Fibroblast of the aortic adventitia (primary cell): ENCODE measurements at regions not wholly inside any gene's neighbourhood (a gene's known extent, or its start where the extent isn't known, plus 50 kb on each side); places are given as distances from the start of the nearest gene placed in this dataset.

Experiments used
- DNase-seq: peaks from one replicate; pipeline ENCODE4 v3.0.0-alpha.2; 2010; ENCODE audit warnings: low read depth
- H3K4me3 ChIP-seq: 2 replicates; pipeline ENCODE4 v1.5.1; 2011; ENCODE audit warnings: low read depth, mild to moderate bottlenecking, control low read depth, low read length, moderate library complexity
- CTCF ChIP-seq: IDR thresholded peaks from 2 replicates; pipeline ENCODE4 v1.5.1; 2011; ENCODE audit warnings: mild to moderate bottlenecking, low read length, control low read depth, inconsistent platforms; ENCODE audit not compliant: insufficient read depth

- H3K4me3 ChIP-seq, result no peak overlapping the region
- no peak for DNase-seq
- no peak for TF ChIP-seq CTCF
Measured at GRCh38 chr3:117130222-117130621, 420.6 kb downstream of the TUSC7 start.

GRCh38 chr3:117131259-117131658, 421.7 kb downstream of the TUSC7 start:
- H3K4me3 ChIP-seq, result no peak overlapping the region
- no peak for DNase-seq
- TF ChIP-seq CTCF, result no peak

GRCh38 chr3:117133066-117133465, 423.5 kb downstream of the TUSC7 start:
- H3K4me3 ChIP-seq, result no peak overlapping the region
- DNase-seq, result no peak
- TF ChIP-seq CTCF, result no peak

GRCh38 chr3:117135207-117135606, 425.6 kb downstream of the TUSC7 start:
- no peak overlapping the region for H3K4me3 ChIP-seq
- TF ChIP-seq CTCF, result no peak
- no peak for DNase-seq

GRCh38 chr3:117136003-117136402, 426.4 kb downstream of the TUSC7 start:
- H3K4me3 ChIP-seq, result no peak overlapping the region
- DNase-seq, result no peak
- no peak for TF ChIP-seq CTCF

- no peak for DNase-seq
- no peak overlapping the region for H3K4me3 ChIP-seq
- no peak for TF ChIP-seq CTCF
Measured at GRCh38 chr3:117137065-117137464, 427.5 kb downstream of the TUSC7 start.

- no peak overlapping the region for H3K4me3 ChIP-seq
- TF ChIP-seq CTCF, result no peak
- no peak for DNase-seq
Measured at GRCh38 chr3:117139681-117140080, 430.1 kb downstream of the TUSC7 start.
